ENCODE measurements at regions not wholly inside any gene's neighbourhood (a gene's known extent, or its start where the extent isn't known, plus 50 kb on each side); places are given as distances from the start of the nearest gene placed in this dataset.

- DNase-seq (ENCODE audit: low read depth) = no peak
These were observed 179.4 kb downstream of the IRS1 start for GRCh38 chr2:226620176-226620575.

- no peak for DNase-seq (ENCODE audit: low read depth)
These were observed 179.9 kb downstream of the IRS1 start for GRCh38 chr2:226619707-226620106.

- DNase-seq (ENCODE audit: low read depth) = no peak
These were observed 180.6 kb downstream of the IRS1 start for GRCh38 chr2:226618875-226619605.

- DNase-seq (ENCODE audit: low read depth) = no peak
These were observed 181.1 kb downstream of the IRS1 start for GRCh38 chr2:226618544-226618874.

GRCh38 chr2:226615891-226616290, 183.7 kb downstream of the IRS1 start:
- DNase-seq (ENCODE audit: low read depth) = no peak

GRCh38 chr2:226611944-226612318, 187.7 kb downstream of the IRS1 start:
- DNase-seq (ENCODE audit: low read depth) = no peak

- DNase-seq (ENCODE audit: low read depth) = no peak
These were observed 188.2 kb downstream of the IRS1 start for GRCh38 chr2:226611196-226611943.

- DNase-seq (ENCODE audit: low read depth) = no peak
These were observed 190.3 kb downstream of the IRS1 start for GRCh38 chr2:226609366-226609765.

GRCh38 chr2:226608451-226608850, 191.2 kb downstream of the IRS1 start:
- no peak for DNase-seq (ENCODE audit: low read depth)

- no peak for DNase-seq (ENCODE audit: low read depth)
These were observed 192.2 kb downstream of the IRS1 start for GRCh38 chr2:226607379-226607778.

- DNase-seq (ENCODE audit: low read depth) = no peak
These were observed 194.0 kb downstream of the IRS1 start for GRCh38 chr2:226605642-226606041.

- DNase-seq (ENCODE audit: low read depth) = no peak
These were observed 196.0 kb downstream of the IRS1 start for GRCh38 chr2:226603606-226604005.

GRCh38 chr2:226601881-226602662, 197.5 kb downstream of the IRS1 start:
- no peak for DNase-seq (ENCODE audit: low read depth)

GRCh38 chr2:226600802-226601201, 198.8 kb downstream of the IRS1 start:
- no peak for DNase-seq (ENCODE audit: low read depth)

GRCh38 chr2:226600184-226600583, 199.4 kb downstream of the IRS1 start:
- DNase-seq (ENCODE audit: low read depth) = no peak

- DNase-seq (ENCODE audit: low read depth) = no peak
These were observed 210.6 kb downstream of the IRS1 start for GRCh38 chr2:226589043-226589442.

- DNase-seq (ENCODE audit: low read depth) = no peak
These were observed 214.5 kb downstream of the IRS1 start for GRCh38 chr2:226585130-226585561.

GRCh38 chr2:226584518-226585055, 215.0 kb downstream of the IRS1 start:
- no peak for DNase-seq (ENCODE audit: low read depth)

GRCh38 chr2:226583715-226584114, 215.9 kb downstream of the IRS1 start:
- no peak for DNase-seq (ENCODE audit: low read depth)

- no peak for DNase-seq (ENCODE audit: low read depth)
These were observed 218.0 kb downstream of the IRS1 start for GRCh38 chr2:226581661-226582060.

- DNase-seq (ENCODE audit: low read depth) = no peak
These were observed 218.6 kb downstream of the IRS1 start for GRCh38 chr2:226581004-226581403.

GRCh38 chr2:226580403-226580802, 219.2 kb downstream of the IRS1 start:
- no peak for DNase-seq (ENCODE audit: low read depth)

- no peak for DNase-seq (ENCODE audit: low read depth)
These were observed 220.1 kb downstream of the IRS1 start for GRCh38 chr2:226579519-226579918.

Measured in stimulated activated CD8-positive, alpha-beta memory T cell treated with anti-CD3 and anti-CD28 coated beads, Interleukin-12 subunit alpha, Interleukin-12 subunit beta, amount 100 ng/mL, for 4 hours (primary cell).